HG02798 (cell line): ENCODE measurements at regions not wholly inside any gene's neighbourhood (a gene's known extent, or its start where the extent isn't known, plus 50 kb on each side); places are given as distances from the start of the nearest gene placed in this dataset.
"Not testable (repeated sequence)": the region's sequence is repeated elsewhere in the genome, so short reads cannot be mapped to it uniquely, and the experiment has no call there.

Experiments
- ATAC-seq: cut with Tn5 transposase; IDR thresholded peaks from one replicate; pipeline ENCODE4 v1.9.1; 2021; ENCODE audit warnings: mild to moderate bottlenecking; ENCODE audit not compliant: unreplicated experiment, poor library complexity

DNA sequence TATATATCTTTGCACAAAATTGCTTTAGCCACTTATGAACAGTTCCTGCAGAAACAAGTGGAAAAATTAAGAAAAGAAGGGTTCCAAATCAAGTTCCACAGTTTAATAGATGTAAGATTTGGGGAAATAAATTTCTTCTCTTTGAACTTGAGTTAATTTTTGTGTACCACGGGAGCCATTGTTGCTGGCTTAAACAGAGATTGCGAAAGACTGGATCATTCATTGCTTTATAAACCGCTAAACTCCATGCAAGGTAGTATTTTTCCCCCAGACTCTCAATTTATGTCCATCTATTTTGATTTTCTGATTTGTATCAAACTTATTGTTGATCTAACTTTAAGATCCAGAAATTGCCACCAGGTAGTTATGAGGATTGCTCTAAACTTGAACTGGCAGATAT lies 246.1 kb upstream of the ADGRL4 start:
- ATAC-seq, result no peak

DNA sequence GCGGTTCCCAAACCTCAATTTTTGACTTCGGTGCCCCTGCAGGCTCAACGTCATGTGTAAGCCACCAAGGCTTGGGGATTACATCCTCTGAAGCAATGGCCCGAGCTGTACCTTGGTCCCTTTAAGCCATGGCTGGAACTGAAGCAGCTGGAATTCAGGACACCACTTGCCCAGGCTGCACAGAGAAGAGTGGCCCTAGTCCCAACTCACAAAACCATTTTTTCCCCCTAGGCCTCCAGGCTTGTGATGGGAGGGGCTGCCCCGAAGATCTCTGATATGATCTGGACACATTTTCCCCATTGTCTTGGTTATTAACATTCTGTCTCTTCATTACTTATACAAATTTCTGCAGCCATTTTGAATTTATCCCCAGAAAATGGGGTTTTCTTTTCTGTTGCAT lies 233.3 kb upstream of the ADGRL4 start:
- no peak for ATAC-seq

DNA sequence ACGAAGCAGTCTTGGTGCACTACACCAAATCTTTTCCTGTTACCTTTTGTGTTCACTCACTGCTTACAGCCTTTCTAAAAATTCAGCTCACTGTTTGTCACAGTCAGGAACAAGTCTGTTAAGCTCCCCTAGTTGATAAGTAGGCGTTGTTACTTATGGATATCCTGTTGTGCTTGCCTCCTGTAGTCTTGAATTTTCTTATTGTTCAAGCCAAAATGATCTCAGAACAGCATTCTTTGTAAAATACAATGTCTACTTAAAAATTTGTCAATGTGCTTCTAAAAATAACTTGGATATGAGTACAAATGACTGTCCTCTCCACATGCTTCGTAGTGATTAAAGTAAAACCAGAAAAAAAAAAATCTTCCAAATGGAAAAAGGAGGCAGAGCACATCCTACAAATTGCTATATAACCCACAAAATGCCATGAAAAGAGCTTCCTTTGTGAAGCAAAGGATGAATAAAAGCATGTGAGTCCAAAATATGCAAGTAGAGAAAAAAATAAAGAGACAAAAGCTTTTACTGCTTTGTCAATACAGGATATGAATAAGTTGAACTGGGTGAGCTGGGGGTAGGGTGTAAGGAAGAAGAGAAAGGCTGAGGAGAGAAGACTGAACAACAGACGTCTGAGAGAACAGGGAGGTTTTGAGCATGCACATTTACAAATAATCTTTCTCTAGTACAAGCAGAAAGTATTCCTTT lies 228.9 kb upstream of the ADGRL4 start:
- no peak for ATAC-seq

DNA sequence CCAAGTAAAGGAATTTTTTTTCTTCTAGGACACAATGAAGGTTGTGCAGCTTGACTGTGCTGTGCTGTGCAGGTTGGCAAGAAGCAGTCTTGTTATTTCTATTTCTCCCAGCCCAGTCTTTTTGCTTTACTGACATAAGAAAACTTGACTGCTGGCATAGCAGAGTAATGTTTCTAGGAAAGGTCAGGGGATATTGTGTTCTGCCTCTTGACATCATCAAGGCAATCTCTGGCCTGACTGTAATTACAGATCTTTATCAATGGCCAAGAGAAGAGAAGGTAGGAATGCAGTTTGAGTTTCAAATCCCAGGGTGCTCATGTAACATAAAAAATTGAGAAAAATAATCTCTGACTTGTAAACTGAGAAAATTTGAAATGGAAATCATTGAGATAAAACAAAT lies 226.3 kb upstream of the ADGRL4 start:
- no peak for ATAC-seq

DNA sequence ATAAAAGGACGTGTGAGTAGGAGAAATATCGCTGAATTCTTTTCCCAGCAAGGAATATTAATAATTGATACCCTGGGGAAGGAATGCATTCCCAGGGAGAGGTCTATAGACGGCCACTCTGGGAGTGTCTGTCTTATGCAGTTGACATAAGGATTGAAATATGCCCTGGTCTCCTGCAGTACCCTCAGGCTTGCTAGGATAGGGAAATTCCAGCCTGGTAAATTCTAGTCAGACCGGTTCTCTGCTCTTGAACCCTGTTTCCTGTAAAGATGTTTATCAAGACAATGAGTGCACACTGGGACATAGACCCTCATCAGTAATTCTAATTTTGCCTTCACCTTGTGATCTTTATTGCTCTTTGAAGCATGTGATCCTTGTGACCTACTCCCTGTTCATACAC lies 224.2 kb upstream of the ADGRL4 start:
- not testable (repeated sequence) for ATAC-seq

DNA sequence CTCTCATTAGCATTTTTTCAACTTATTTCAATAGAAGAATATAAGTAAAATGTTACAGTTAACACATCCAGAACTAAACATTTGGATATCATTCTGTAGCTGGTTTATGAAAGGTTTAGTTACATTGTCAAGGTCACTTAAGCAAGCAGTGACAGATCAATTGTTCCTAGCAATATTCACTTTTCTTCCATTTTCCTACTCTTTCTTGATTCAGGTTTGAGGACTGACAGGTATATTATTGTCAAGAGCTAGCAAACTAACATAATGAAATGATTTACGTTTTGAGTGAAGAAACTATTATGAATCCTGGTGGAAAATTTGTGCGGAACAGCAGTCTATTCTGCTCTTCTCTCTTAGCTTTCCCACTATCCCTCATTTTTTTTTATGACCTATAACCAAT lies 220.4 kb upstream of the ADGRL4 start:
- ATAC-seq, result no peak

DNA sequence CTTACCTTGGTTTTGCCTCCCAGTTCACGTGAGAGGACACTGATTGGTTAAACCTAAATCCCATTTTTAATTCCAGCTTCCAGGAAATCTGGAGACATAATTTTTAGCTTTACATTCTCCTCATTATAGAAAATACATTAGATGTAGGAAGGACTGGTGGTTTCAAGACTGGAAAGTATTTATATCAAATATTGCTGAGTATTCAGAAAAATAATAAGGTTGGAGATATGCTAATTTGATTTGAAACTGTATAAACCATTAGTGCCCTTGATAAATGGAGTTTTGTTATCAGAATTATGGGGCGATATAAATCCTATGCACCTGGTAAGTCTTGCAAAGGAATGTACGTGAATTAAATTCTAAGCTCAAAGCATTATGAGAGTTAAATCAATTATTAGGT lies 218.0 kb upstream of the ADGRL4 start:
- no peak for ATAC-seq

DNA sequence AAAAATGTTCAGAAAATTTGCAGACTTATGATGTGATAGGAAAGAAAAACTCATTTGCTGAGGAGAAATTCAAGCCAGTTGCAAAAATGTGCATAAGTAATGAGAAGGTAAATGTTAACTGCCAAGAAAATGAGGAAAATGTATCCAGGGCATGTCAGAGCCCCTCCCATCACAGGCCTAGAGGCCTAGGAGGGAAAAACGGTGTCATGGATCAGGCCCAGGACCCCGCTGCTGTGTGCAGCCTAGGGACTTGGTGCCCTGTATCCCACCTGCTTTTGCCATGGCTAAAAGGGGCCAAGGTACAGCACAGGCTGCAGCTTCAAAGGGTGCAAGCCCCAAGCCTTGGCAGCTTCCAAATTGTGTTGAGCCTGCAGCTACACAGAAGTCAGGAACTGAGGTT lies 214.0 kb upstream of the ADGRL4 start:
- no peak for ATAC-seq

DNA sequence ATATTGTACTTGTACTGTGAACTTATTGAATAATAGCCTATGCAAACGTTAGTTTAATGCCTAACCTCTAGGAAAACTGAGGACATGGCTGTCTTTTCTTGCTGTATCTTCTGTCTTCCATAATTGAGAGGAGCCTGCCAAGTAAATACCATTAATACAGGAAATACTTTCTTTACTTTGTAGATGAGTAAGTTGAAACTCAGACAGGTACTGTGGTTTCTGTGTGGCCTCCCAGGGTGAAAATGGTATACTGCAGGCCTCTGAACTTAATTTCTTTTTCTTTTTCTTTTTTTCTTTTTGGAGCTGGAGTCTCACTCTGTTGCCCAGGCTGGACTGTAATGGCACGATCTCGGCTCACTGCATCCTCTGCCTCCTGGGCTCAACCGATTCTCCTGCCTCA lies 208.8 kb upstream of the ADGRL4 start:
- no peak for ATAC-seq

DNA sequence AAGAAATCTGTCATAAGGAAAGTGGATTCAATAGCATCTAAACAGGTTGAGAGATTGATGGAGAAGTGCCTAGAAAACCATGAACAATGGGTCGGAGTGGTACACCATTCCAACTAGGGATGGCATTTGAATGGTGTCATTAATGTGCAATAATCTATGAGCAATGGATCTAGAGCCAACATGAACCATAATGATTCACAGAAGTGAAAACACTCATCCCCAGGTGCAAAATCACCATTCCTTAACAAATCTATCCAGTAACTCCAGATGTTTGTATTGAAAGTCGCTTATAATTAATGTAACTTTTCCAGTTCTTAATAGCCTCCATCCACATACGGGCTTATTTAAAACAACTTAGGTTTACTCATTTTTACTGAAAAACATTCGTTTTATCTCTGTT lies 201.3 kb upstream of the ADGRL4 start:
- ATAC-seq, result no peak

DNA sequence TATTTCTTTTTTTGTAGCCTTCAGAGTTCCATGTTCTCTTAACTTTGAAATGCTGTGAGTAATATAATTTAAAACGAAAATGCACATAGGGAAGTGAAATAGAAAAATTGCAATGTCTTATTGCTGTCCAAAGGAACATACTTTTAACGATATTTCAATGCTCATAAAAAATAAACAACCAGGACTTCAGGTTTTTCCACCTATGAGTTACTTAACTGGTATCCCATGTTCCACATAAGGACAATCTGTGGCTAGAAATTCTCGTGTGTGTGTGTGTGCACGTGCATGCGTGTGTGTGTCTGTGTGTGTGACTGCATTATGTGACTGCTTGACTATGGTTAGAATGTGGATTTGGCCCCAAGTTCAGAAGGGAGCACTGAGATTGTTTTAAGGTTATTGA lies 200.8 kb upstream of the ADGRL4 start:
- no peak for ATAC-seq

DNA sequence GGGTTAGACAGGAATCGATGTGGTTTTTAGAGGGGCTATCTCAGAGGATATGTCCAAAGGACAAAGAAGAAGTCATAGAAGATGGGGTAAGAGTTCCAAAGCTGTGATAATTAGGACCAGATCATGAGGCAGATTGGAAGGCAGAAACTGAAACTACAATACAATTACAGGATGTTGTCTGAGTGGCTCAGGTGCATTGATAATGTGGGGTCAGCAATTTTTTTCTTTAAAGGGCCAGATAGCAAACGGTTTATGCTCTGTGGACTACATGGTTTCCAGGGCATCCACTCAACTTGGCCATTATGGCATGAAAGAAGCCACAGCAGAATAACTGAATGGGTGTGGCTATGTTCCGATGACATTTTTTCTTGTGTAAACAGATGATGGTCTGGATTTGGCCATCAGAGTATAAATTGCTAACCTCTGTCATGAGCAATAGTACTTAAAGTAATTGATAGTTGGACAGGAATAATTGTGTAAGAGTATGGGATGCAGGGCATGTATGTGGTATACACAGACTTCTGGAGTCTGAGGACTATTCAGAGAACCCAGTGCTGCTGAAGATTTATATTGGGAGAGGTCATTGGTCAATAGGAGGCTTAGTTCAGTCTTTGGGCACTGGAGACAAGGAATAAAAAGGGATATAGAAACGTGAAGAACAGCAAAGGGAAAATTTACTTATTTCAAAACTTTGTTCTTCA lies 198.4 kb upstream of the ADGRL4 start:
- ATAC-seq, result no peak

DNA sequence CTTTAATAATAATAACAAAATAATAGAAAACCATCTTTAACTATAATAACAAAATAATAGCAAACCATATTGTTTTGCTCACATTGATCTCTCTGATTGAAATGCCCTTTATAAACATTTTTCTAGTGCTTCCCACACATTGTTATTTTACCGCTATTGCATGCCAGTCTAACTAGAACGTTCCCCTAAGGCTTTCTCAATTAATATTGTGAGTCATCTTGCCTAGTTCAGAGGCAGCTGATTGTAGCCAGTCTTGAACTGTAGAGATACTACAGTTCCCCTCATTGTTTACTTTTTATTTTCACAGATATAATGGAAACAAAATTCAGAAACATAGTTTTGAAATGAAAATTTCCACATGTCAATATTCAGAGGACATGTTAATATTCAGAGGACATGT lies 192.3 kb upstream of the ADGRL4 start:
- no peak for ATAC-seq

DNA sequence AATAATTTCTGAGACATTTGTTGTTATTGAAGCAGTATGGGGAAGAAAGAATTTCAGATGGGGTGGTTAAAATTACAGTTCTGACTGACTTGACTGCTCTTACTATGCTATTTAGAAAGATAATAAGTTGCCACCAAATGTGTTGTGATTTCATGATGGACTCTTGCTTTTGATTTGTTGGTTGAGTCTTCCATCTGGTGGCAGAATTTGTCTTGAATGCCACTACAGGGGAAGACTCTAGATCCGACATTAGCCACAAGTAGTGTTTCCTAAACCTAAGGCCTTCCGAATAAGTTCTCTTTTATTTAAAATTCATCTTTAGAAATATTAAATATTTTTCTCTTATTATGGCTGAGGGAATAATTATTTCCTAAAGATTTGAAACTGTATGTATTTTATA lies 190.9 kb upstream of the ADGRL4 start:
- ATAC-seq, result no peak

DNA sequence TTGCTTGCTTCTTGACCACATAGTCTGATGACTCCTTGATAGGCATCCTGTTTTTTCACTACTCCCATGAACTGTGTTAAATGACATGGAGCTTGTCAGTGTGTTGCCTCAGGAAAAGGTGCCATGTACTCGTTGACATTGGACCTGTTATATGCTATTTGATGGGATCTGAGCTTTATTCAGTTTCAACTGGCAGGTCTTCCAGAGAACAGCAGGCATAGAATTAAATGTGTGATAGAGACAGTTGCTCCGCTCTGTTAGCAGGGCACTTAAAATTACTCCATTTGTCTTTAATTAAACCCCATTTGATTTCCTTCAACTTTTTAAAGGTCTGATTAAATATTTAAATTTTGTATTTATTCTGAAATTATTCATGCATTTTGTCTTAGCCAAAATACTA lies 189.7 kb upstream of the ADGRL4 start:
- no peak for ATAC-seq

DNA sequence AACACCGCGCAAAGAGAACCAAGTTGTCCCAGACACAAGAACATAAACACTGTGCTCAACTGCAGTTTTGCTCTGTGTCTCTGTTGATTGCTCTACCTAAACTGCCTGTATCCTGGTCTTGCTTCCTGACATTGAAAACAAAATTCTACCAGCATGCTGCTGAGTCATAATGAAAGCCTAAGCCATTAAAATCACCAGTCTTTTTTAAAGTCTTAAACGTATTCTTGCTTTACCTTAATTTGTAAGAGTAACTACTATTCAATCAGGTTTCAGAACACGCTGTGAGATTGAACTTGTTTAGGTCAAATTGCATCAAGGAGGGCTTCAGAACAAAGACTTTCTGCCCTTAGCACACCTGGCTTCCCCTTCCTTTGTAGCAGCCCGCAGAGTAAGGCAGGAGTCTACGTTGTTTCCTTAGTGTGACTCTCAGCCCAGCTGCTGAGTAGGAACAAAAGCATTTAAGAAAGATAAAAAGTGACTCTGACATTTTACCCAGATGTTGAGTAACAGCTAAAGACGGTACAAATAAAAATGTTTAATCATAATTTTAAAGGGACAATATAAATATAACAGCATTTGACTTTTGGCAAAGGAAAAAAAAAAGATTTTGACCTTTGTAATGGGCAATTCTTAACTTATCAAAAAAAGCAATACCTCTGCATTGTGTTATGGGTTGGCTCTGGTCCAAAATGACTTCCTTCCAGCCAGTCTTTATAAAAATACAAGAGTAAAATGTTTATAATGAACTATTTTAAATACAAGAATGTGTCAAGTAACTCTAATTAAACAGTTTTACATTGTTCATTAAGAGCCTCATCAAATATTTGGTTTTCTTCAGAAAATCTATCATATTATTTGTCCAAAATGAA lies 186.9 kb upstream of the ADGRL4 start:
- ATAC-seq, result peak; percentile 55

DNA sequence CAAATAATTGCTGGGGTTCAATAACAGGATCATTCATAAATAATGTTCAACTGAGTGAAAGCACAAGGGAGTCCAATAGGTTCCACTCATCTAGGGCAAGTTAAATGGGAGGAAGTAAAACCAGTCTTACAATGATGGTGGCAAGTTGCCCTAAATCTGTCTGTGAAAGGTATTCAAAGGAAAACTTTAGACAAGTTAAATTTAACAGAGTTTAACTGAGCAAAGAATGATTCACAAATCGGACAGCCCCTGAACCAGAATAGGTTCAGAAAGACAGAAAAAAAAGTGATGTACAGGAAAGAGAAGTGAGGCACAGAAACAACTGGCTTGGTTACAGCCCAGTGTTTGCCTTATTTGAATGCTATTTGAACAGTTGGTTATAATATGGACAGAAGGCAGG lies 183.5 kb upstream of the ADGRL4 start:
- ATAC-seq, result peak; percentile 39

DNA sequence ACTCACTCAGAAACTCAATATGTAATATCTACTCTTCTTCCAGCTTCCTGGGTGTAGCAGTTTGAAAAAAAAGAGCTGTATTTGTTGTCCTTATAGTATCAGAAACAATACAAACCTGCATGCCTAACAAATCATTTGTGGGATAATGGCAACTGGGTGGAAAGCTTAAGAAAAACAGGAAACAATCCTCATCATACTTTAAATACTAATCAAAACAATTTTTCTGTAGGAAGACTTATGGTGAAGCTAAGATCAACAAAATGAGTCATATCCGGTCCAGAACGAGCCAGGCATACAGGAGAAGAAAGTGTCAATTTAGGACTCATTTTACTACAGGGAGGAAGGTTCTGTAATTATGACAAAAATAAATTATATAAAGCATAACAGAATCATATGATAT lies 181.8 kb upstream of the ADGRL4 start:
- ATAC-seq, result no peak

DNA sequence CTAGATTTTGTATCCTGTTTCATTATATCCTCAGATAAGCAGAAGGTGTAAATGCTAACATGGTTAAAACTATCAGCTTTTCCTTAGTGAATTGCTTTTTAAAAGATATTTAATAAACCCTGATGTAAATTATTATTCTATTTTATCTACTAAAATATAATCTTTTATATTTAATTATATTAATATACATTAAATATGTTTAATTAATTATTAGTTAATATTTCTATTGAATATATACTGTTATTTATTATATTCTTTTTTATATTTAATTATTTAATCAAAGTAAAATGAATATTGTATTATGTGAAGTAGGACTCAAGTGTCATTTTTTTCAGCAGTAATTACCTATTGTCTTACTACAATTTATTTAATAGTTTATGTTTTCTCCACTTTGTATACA lies 179.7 kb upstream of the ADGRL4 start:
- ATAC-seq, result no peak

DNA sequence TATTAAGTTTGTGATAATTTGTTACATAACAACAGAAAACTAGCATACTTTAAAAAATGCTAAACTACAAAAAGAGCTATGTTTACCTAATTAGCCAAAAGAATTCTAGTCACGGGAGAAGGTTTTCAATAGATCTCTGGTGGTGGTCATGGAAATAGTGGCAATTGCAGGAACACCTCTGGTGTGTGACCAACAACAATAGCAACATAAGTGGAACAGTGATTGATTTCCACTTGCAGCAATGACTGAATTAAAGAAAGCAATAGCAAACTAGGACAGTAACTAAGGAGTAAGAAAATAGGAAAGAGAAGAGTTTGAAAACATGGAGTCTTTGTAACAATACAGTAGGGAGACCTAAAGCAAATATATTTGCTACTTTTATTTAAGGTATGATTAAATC lies 171.3 kb upstream of the ADGRL4 start:
- no peak for ATAC-seq

DNA sequence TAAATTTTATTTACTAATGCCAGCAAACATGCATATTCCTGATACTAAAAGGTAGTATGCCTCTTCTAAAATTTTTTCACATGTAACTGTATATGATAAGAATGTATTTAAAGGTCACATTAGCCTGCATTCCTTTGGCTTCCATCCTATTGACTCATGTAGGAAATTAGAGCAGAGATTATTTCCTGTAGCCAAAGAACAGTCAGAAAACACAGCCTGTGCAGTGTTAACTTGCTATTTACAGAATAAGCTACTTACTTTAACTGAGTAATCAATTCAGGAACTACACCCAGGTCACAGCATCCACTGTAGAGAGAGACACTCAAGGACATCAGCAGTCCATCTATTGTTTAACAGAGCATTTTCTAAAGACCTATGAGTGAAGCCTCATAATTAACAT lies 154.5 kb upstream of the ADGRL4 start:
- no peak for ATAC-seq
